ENCODE measurements at regions not wholly inside any gene's neighbourhood (a gene's known extent, or its start where the extent isn't known, plus 50 kb on each side); places are given as distances from the start of the nearest gene placed in this dataset.
A peak's percentile ranks its signal among the peaks of the same experiment; 100 is the strongest.
"Not testable (repeated sequence)": the region's sequence is repeated elsewhere in the genome, so short reads cannot be mapped to it uniquely, and the experiment has no call there.

DNA sequence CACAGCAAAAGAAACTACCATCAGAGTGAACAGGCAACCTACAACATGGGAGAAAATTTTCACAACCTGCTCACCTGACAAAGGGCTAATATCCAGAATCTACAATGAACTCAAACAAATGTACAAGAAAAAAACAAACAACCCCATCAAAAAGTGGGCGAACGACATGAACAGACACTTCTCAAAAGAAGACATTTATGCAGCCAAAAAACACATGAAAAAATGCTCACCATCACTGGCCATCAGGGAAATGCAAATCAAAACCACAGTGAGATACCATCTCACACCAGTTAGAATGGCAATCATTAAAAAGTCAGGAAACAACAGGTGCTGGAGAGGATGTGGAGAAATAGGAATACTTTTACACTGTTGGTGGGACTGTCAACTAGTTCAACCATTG lies 207.8 kb downstream of the USP6NL start:
- DNase-seq, ATAC-seq: not testable (repeated sequence)

DNA sequence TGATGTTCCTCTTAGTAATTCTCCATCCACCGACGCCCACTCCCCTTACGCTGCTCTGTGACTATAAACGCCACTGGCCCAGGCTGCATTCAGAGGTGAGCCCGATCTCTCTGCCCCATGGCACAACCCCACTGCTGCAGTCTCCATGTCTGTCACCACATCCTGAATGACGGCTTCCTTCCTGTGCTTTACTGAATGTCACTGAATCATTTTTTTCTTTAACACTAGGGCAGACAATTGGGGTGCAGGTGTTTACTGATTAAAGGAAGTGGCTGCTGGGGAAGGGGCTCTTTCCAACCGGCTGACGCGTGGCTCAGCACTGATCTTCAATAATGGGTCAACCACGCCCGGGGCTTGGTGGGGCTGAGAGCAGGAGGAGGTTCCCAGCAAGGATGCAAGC lies 208.3 kb downstream of the USP6NL start:
- ATAC-seq (peak; percentile 93), DNase-seq (peak; percentile 59)

DNA sequence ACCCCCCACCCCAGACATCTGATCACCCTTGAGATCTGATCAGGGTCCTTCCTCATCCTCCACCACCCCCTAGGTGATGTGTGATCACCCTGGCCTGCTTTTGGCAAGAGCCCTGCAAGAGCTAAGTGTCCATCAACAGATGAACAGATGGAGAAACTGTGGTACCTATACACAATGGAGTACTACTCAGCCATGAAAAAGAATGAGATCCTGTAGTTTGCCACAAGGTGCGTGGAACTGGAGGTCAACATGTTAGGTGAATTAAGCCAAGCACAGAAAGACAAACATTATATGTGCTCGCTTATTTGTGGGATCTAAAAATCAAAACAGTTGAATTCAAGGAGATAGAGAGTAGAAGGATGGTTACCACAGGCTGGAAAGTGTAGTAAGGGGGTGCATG lies 209.1 kb downstream of the USP6NL start:
- no peak for ATAC-seq
- DNase-seq = no peak

DNA sequence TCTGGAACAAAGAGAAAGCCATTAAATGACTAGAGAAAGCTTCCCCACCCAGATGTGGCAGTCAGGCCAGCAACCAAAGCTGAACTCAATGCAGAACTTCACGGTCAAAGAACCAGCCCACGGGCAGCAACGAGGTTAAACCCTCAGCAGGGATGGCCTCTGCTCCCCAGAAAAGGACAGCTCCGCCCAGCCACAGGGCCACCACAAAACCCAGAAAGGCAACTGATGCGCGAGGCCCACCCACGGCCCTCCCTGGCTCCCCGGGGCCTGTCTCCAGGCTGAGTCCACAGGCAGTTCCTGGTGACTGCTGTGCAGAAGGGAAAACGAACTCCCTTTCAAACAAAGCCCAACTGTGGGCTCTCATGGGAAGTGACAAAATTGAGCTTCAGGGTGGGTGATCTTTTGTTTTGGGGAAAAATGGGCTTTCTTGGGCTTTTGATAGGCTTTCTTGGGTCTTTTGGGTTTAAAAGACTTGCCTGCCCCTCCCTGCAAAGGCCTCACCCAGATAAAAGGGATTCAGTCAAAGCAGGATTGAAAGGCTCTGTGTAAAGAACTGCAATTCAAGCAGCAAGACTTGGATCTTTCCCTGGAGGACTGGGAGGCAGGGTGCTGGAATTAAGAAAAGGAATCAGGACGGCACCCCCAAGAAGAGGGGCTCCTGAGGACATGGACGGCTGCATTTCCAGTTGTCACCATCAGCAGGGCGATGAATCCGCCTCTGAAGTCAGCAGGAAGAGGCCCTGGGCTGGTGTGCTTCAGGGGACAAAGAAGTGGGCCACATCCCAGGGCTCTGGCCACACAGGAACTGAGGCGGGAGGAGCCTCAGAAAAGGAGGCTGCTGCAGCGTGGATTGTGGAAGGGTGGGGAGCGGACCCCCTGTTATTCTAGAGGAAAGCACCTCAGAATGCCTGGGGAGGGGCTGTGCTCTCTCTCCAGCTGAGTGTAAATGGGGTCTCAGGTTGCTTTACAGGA lies 209.9 kb downstream of the USP6NL start:
- DNase-seq (peak; percentile 43), ATAC-seq (no peak)

DNA sequence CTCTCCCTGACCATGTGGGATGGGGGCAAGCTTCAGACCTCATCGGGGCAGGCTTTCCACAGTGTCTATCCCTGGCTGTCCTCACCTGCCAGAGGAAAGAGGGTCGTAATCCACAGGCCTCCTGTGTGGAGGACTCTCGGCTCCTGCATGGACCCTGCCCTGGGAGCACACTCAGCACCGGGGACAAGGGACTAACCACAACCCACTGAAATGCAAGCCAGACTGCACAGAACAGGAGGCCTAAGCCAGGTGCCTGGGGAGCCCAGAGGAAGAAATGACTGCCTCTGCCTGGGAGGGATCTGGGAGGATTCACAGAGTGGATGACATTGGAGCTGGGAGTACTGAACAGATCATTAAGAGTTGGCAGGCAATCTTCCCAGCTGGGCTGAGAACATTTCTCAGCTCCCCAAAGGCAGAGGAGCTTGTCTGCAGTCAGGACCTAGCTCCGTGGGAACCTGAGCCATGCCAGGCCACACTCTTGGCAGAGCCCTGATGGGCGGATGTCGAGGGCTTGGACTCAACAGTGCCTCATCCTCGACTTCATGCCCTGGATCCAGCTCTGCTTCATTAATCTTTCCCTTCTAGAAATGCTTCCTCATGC lies 213.4 kb downstream of the USP6NL start:
- no peak for ATAC-seq
- no peak for DNase-seq

DNA sequence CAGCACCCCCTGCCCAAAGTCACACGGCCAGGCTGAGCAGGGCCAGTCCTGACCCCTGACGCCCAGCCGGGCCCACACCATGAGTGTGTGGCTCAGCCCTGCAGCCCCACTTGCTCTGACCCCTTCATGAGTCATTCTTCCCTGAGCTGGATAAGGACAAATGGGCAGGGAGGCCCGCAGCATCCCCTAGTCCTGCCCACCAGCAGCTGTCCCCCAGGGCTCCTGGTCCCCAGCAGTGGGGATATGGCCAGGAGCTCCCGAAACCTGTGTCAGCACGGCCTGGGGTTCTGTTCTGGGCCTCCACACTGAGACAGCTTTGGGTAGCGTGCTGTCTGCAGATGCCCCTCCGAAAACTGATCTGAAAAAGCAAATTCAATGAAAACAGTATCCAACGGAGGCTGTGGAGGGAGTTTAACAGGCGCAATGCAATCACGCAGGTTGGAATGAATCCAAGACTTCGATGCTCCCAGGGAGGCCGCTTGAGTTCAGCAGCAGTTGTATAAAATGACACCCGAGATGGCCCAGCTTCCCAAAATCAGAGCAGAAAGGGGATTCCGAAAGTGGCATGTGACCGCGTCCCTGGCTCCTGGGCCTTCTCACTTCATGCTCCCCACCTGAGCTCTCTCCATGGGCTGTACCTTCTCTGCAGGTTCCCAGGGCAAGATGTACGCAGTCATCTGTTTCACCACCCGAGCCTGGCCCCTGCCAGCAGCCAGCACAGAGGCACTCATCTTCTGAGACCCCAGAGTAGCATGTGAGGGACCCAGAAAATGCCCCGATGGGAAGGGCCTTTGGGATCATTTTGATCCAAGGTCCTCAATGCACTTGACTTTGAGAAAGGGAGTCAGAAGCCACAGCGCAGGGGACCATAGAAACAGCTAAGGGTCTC lies 214.1 kb downstream of the USP6NL start:
- ATAC-seq = no peak
- DNase-seq = no peak

DNA sequence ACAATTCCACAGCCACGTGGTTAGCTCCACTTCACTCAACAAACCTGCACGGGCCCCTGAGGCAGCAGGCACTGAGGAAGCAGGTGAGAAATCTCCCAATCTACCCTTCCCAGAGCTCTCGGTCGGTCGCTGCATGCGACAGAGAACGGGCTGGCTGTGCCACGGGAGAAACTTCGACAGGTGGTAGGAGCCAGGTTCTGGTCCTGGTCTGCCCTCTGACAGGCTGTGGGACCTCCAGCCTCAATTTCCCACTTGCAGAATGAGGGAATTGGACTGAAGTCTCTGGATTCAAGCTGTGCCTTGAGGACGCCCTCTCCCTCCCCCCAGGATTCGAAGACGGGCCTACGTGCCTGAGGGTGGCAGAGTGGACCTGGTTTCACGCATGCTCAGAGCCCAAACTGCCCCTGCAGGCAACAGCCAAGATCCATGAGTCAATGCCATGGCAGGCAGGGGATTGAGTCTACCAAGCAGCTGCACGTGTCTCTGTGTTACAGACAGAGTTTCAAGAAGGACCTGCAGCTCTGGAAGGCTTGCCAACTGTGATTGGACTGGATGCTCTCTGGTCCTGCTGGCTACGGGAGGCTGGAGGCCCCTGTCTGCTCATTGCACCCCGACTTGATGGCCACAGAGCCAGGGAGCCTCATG lies 215.0 kb downstream of the USP6NL start:
- no peak for DNase-seq
- ATAC-seq = no peak

DNA sequence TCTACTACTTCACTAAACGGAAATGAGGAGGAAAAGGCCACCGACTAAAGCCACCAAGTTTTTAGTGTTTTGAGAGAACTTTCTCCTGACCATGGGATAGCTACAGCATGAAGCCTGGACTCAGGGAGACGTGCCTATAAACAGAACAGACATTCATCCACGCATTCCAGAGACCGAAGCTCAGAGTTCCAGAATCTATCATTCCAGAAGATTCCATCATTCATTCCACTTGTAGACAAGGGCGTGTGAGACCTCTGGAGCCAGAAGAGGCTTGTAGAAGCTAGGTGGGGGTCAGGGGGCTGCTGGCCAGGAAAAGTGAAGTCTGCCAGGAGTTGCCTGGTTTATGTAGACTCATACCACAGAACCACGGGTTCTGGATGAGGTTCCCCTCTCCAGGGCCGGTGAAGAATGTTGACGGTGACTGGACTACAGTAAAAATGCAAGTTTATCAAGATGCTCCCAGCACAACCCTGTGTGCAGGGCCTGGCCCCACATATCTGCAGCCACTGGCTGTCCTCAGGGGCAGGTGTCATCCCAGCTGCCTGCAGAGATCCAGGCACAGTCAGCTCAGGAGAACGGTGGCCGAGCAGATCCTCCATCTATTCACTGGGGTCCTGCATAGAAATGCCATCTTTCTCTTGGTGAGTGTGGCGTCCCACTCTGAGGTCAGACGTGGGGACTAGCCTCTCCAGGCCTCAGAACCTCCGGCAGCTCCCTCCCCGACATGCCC lies 215.7 kb downstream of the USP6NL start:
- DNase-seq (no peak), ATAC-seq (no peak)

DNA sequence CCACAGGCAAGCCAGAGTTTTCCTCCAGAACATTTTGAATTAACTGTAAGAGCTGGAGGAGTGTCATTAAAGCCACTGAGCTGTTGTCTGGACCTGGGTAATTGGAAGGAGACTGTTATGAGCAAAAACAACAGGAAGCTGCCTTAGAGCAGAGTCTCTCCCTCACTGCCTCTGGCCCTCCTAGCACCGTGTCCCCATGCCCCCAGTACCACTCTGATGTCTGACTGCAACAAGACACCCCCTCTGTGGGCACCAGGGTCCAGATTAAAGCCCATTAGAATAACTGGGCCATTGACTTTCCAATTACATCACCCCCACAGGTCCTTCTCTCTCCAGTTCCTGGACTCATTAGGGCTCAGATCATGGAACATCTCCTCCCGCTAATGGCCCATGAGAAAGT lies 216.3 kb downstream of the USP6NL start:
- ATAC-seq (no peak), DNase-seq (no peak)

DNA sequence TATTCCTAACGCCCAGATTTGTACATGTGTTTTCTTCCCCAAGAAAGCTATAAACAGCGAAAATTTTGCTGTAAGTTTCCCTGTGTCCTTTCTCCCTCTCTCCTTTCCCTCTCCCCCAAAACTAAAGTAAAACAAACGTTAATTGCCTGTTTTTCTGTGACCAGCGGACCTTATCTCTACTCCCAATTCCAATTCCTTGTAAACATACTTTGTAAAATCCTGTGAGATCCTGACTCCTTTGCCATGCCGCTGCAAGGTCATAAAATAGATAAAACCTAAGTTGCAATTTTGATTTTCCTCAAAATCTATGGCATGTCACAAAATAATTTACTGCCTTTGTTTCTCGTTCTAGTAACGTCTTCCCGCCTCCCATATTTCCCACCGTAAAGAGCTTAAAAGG lies 217.6 kb downstream of the USP6NL start:
- ATAC-seq (no peak), DNase-seq (no peak)

DNA sequence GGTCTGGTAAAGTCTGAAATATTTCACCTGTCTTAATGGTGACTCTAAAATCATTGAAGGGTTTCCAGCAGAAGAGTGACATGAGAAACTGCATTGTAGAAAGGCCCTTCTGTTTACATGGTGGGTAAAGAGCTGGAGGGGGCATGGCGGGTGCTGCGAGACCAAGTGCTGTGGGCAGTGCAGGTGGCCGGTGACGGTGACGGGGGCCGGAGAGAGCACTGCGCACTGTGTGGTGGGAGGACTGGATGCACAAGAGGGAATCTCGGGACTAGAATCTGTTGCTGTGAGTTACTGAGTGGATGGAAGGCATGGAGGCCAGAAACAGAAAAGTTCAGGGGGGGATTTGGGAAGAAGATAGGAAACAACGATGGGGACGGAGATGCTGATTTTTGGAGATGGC lies 218.7 kb downstream of the USP6NL start:
- no peak for ATAC-seq

DNA sequence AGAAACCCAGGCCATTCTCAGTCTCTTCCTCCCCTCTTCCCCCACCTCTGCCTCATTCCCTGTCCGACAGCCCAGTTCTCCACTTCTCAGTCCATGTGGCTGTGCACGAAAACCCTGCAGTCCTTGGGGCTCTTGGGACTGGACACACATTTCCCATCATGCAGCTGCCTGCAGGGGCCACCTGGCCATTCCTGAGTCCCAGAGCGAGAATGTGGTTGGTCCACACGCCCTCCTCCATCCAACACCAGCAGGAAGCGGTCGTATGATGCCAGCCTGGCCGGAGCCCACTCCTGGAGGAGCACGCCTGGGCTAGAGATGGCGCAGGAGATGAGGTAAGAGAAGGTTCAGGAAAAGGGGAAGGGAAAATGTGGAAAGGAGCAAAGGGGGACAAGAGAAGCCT lies 222.5 kb downstream of the USP6NL start:
- ATAC-seq = no peak
- no peak for DNase-seq

More for the DNA sequence above, 218.7 kb downstream of the USP6NL start:
- DNase-seq = no peak

DNA sequence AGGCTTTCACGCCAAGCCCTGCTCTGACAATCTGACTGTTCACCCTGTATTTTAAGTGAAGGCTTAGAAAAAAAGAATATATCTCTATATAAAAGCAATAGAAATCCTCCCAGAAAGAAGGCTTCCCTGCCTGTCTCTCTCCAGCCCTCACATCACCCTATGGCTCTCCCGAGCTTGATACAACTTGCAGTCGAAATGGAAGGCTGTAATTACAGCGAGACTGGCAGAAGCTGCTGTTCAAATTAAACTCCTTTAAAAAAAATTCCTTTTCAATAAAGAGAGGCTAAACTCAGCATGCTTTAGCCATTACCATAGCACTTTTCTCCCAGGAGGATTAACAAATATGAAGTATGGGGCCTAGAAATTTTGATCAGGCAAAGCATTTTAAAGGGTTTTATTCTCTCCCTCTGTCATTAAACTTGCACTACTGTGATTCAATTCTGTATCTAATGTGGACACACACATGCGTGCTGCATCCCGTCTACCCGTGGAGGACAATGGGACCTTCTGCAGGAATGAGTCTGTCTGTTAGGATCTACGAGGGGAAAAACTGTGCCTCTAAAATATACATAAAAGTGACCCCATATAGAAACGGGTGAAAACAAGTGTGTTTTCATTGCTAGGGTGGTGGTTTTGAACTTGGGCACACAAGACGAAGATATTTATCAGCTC lies 223.8 kb downstream of the USP6NL start:
- DNase-seq = no peak
- ATAC-seq = no peak

DNA sequence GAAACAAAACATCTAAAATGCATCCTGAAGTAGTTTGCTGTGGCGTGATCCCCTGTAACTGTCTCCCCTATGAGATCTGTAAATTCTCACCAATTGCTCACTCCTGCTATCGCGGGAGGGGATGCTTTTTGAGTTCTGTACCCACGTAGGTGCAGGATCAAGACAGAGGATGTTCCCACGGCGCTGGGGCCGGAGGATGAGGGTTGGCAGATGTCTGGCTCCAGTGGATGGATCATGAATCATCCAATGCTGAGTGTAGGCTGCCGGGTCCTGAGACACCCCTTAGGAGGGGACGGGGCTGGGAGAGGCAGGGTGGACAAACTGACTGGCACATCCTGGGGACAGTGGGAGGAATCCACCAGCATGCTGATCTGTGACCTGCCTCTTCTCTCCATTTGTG lies 224.4 kb downstream of the USP6NL start:
- ATAC-seq (no peak), DNase-seq (no peak)
